ENCODE measurements at regions not wholly inside any gene's neighbourhood (a gene's known extent, or its start where the extent isn't known, plus 50 kb on each side); places are given as distances from the start of the nearest gene placed in this dataset.

DNA sequence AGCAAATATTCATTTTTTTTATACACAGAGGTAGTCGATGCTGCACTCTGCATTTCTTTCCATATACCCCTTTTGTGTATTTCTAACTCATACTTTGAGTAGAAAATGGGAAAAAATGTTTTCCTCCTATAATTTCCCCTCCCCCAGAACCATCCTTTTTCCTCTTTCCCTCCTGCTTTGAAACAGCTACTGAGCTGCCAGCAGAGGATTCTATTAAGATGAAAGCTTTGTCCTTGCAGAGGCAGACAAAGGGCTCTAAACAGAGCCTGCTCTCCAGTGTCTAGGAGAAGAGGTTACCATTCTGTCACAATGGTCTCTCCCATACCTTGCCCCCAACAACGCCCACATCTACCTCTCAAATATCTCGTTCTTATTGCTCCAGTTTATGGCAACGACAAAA, 74.6 kb upstream of the OSBPL8 start:
- H3K36me3 ChIP-seq (ENCODE audit: control insufficient read depth in 2 of 2, insufficient read depth in 1 of 2, low read length in 2 of 2): no peaks in the 10 kb centered on the region
- H3K9me3 ChIP-seq (ENCODE audit: control insufficient read depth, insufficient read depth, low read depth, low read length): no peaks in the 10 kb centered on the region
- H3K27ac ChIP-seq (ENCODE audit: extremely low read depth, low read depth, low read length): no peak overlapping the region
- no peak overlapping the region for H3K4me3 ChIP-seq (ENCODE audit: low read depth, low read length)
- no peak for TF ChIP-seq ZNF335 (tag by site-specific recombination; conservative IDR thresholded peaks at IDR 0.05)
- TF ChIP-seq MEIS1 (CRISPR knock-in tag; IDR thresholded peaks at IDR 0.05; ENCODE audit: borderline replicate concordance): no peak
- TF ChIP-seq, protein P1, sequence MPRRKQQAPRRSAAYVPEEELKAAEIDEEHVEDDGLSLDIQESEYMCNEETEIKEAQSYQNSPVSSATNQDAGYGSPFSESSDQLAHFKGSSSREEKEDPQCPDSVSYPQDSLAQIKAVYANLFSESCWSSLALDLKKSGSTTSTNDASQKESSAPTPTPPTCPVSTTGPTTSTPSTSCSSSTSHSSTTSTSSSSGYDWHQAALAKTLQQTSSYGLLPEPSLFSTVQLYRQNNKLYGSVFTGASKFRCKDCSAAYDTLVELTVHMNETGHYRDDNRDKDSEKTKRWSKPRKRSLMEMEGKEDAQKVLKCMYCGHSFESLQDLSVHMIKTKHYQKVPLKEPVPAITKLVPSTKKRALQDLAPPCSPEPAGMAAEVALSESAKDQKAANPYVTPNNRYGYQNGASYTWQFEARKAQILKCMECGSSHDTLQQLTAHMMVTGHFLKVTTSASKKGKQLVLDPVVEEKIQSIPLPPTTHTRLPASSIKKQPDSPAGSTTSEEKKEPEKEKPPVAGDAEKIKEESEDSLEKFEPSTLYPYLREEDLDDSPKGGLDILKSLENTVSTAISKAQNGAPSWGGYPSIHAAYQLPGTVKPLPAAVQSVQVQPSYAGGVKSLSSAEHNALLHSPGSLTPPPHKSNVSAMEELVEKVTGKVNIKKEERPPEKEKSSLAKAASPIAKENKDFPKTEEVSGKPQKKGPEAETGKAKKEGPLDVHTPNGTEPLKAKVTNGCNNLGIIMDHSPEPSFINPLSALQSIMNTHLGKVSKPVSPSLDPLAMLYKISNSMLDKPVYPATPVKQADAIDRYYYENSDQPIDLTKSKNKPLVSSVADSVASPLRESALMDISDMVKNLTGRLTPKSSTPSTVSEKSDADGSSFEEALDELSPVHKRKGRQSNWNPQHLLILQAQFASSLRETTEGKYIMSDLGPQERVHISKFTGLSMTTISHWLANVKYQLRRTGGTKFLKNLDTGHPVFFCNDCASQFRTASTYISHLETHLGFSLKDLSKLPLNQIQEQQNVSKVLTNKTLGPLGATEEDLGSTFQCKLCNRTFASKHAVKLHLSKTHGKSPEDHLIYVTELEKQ (tag by site-specific recombination; IDR thresholded peaks at IDR 0.05; ENCODE audit: borderline replicate concordance): no peak
- TF ChIP-seq, protein P2, sequence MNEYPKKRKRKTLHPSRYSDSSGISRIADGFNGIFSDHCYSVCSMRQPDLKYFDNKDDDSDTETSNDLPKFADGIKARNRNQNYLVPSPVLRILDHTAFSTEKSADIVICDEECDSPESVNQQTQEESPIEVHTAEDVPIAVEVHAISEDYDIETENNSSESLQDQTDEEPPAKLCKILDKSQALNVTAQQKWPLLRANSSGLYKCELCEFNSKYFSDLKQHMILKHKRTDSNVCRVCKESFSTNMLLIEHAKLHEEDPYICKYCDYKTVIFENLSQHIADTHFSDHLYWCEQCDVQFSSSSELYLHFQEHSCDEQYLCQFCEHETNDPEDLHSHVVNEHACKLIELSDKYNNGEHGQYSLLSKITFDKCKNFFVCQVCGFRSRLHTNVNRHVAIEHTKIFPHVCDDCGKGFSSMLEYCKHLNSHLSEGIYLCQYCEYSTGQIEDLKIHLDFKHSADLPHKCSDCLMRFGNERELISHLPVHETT (tag by site-specific recombination; IDR thresholded peaks at IDR 0.05): no peak
- TF ChIP-seq, protein P3, sequence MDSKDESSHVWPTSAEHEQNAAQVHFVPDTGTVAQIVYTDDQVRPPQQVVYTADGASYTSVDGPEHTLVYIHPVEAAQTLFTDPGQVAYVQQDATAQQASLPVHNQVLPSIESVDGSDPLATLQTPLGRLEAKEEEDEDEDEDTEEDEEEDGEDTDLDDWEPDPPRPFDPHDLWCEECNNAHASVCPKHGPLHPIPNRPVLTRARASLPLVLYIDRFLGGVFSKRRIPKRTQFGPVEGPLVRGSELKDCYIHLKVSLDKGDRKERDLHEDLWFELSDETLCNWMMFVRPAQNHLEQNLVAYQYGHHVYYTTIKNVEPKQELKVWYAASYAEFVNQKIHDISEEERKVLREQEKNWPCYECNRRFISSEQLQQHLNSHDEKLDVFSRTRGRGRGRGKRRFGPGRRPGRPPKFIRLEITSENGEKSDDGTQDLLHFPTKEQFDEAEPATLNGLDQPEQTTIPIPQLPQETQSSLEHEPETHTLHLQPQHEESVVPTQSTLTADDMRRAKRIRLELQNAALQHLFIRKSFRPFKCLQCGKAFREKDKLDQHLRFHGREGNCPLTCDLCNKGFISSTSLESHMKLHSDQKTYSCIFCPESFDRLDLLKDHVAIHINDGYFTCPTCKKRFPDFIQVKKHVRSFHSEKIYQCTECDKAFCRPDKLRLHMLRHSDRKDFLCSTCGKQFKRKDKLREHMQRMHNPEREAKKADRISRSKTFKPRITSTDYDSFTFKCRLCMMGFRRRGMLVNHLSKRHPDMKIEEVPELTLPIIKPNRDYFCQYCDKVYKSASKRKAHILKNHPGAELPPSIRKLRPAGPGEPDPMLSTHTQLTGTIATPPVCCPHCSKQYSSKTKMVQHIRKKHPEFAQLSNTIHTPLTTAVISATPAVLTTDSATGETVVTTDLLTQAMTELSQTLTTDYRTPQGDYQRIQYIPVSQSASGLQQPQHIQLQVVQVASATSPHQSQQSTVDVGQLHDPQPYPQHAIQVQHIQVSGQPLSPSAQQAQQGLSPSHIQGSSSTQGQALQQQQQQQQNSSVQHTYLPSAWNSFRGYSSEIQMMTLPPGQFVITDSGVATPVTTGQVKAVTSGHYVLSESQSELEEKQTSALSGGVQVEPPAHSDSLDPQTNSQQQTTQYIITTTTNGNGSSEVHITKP (tag by site-specific recombination; IDR thresholded peaks at IDR 0.05): peak; percentile 93
- peaks cover 24% of the 10 kb centered on the region for H3K4me1 ChIP-seq (ENCODE audit: control insufficient read depth, insufficient read depth, low read length)
- CTCF ChIA-PET: interaction anchor here (0.5 to 0.7 kb wide), 2 partner anchors 150 to 414 kb away, joined by 3 read pairs; no protein-coding TSS in a partner anchor
- POLR2A ChIA-PET: no interaction called here

DNA sequence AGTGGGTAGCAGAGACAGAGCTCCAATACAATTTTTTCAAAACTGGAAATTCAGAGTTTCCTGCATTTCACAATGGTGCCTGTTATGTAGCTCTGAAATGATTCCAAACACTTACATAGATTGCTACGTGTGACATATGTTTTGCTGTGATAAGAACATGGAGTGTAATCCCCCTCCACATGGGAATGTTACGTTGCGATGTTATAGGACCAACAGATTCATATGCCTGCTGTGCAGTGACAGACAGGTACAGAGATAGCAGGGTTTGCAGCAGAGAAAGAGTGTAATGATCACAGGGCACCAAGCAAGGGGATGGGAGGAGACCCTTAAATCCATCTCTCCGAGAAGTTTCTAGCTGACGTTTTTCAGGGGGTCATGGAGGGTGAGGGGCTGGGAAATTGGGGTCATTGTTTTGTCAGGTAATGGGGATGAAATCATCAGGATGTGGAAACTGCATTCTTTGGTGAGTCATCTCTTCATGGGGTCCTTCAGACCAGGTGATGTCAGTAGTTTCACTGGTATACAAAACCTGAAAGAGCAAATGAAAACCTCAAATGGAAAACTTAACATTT, 76.6 kb upstream of the OSBPL8 start:
- CTCF ChIA-PET: interaction anchor here (0.6 kb wide), 1 partner anchor 53 kb away, joined by 4 read pairs; no protein-coding TSS in a partner anchor
- H3K9me3 ChIP-seq (ENCODE audit: control insufficient read depth, insufficient read depth, low read depth, low read length): no peaks in the 10 kb centered on the region
- H3K36me3 ChIP-seq (ENCODE audit: control insufficient read depth in 2 of 2, insufficient read depth in 1 of 2, low read length in 2 of 2): no peaks in the 10 kb centered on the region
- no peak overlapping the region; the same call in 1 of the 2 replicates for H3K27ac ChIP-seq (ENCODE audit: extremely low read depth, low read depth, low read length)
- H3K4me3 ChIP-seq (ENCODE audit: low read depth, low read length): no peak overlapping the region
- POLR2A ChIA-PET: no interaction called here
- peaks cover 22% of the 10 kb centered on the region for H3K4me1 ChIP-seq (ENCODE audit: control insufficient read depth, insufficient read depth, low read length)
- TF ChIP-seq KLF8 (tag by site-specific recombination; IDR thresholded peaks at IDR 0.05) (peak; percentile 50; the same call in 1 of the 2 replicates), TRIM28 (IDR thresholded peaks at IDR 0.05; ENCODE audit: borderline replicate concordance, low read length) (no peak), IKZF3 (tag by site-specific recombination; IDR thresholded peaks at IDR 0.05) (no peak), ZNF777 (tag by site-specific recombination; IDR thresholded peaks at IDR 0.05; ENCODE audit: borderline replicate concordance) (no peak), MZF1 (tag by site-specific recombination; IDR thresholded peaks at IDR 0.05; ENCODE audit: borderline replicate concordance) (no peak), BCL11B (tag by site-specific recombination; IDR thresholded peaks at IDR 0.05; ENCODE audit: low read depth) (no peak), ZNF169 (tag by site-specific recombination; IDR thresholded peaks at IDR 0.05) (no peak), MYNN (tag by site-specific recombination; IDR thresholded peaks at IDR 0.05; ENCODE audit: borderline replicate concordance) (no peak), ZNF133 (tag by site-specific recombination; IDR thresholded peaks at IDR 0.05) (no peak), ZNF768 (tag by site-specific recombination; IDR thresholded peaks at IDR 0.05) (no peak), SETDB1 (IDR thresholded peaks at IDR 0.05; ENCODE audit: insufficient read length, low read length) (no peak), YY1 (tag by site-specific recombination; IDR thresholded peaks at IDR 0.05) (no peak)
- TF ChIP-seq, protein P4, sequence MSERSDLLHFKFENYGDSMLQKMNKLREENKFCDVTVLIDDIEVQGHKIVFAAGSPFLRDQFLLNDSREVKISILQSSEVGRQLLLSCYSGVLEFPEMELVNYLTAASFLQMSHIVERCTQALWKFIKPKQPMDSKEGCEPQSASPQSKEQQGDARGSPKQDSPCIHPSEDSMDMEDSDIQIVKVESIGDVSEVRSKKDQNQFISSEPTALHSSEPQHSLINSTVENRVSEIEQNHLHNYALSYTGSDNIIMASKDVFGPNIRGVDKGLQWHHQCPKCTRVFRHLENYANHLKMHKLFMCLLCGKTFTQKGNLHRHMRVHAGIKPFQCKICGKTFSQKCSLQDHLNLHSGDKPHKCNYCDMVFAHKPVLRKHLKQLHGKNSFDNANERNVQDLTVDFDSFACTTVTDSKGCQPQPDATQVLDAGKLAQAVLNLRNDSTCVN (tag by site-specific recombination; optimal IDR thresholded peaks at IDR 0.05): no peak
- TF ChIP-seq, protein P5, sequence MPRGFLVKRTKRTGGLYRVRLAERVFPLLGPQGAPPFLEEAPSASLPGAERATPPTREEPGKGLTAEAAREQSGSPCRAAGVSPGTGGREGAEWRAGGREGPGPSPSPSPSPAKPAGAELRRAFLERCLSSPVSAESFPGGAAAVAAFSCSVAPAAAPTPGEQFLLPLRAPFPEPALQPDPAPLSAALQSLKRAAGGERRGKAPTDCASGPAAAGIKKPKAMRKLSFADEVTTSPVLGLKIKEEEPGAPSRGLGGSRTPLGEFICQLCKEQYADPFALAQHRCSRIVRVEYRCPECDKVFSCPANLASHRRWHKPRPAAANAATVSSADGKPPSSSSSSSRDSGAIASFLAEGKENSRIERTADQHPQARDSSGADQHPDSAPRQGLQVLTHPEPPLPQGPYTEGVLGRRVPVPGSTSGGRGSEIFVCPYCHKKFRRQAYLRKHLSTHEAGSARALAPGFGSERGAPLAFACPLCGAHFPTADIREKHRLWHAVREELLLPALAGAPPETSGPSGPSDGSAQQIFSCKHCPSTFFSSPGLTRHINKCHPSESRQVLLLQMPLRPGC (tag by site-specific recombination; IDR thresholded peaks at IDR 0.05): peak; percentile 64; the same call in 1 of the 2 replicates
- TF ChIP-seq, protein P6, sequence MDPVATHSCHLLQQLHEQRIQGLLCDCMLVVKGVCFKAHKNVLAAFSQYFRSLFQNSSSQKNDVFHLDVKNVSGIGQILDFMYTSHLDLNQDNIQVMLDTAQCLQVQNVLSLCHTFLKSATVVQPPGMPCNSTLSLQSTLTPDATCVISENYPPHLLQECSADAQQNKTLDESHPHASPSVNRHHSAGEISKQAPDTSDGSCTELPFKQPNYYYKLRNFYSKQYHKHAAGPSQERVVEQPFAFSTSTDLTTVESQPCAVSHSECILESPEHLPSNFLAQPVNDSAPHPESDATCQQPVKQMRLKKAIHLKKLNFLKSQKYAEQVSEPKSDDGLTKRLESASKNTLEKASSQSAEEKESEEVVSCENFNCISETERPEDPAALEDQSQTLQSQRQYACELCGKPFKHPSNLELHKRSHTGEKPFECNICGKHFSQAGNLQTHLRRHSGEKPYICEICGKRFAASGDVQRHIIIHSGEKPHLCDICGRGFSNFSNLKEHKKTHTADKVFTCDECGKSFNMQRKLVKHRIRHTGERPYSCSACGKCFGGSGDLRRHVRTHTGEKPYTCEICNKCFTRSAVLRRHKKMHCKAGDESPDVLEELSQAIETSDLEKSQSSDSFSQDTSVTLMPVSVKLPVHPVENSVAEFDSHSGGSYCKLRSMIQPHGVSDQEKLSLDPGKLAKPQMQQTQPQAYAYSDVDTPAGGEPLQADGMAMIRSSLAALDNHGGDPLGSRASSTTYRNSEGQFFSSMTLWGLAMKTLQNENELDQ (tag by site-specific recombination; IDR thresholded peaks at IDR 0.05; ENCODE audit: low read depth): no peak
